ENCODE measurements at regions not wholly inside any gene's neighbourhood (a gene's known extent, or its start where the extent isn't known, plus 50 kb on each side); places are given as distances from the start of the nearest gene placed in this dataset.
"Not testable (repeated sequence)": the region's sequence is repeated elsewhere in the genome, so short reads cannot be mapped to it uniquely, and the experiment has no call there.

DNA sequence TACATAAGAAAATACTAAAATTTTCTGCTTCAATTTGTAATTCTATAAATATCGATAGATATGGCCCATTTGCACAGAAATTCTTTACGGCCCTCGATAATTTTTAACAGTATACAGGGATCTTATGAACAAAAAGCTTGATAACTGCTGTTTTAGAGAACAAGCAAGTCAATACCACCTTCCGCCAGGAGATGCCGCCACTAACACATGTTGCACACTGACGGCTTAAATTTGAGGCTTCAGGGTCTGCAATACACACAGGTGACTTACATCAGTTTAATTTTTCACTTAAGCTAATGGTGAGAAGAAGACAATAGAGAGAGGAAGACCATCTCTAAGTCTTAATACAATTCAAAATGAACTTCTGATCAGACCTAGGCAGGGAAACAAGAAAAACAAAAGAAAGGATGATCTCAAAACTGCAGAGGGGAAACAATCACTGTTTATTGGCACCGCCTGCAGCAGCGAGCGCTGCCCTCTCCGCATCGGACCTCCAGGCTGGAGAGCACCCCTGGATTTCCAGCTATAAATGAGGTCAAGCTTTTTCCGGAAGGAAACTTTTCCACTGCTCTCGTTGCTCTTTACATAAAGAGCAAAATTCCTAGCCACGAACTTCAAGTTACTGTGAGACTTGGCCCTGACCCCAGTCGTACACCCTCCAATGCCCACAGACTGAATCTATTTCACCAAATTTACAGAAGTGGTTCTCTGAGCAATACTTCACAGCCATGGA, 53.9 kb downstream of the OTOR start:
- peak; percentile 65 for DNase-seq (ENCODE audit: low spot score)

DNA sequence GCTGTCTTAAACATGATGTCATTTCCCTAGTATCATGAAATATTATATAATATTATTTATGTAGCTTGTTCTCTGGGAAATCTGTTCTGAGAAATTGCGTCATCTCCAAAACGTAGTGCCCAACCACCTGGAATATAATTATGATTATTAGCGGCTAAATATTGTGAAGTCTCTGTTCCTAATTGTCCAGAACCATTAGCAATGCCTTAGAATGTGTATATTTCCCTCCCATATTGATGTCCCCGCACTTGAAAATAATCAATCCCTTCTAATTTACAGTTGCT, 54.4 kb downstream of the OTOR start:
- DNase-seq (ENCODE audit: low spot score): no peak

DNA sequence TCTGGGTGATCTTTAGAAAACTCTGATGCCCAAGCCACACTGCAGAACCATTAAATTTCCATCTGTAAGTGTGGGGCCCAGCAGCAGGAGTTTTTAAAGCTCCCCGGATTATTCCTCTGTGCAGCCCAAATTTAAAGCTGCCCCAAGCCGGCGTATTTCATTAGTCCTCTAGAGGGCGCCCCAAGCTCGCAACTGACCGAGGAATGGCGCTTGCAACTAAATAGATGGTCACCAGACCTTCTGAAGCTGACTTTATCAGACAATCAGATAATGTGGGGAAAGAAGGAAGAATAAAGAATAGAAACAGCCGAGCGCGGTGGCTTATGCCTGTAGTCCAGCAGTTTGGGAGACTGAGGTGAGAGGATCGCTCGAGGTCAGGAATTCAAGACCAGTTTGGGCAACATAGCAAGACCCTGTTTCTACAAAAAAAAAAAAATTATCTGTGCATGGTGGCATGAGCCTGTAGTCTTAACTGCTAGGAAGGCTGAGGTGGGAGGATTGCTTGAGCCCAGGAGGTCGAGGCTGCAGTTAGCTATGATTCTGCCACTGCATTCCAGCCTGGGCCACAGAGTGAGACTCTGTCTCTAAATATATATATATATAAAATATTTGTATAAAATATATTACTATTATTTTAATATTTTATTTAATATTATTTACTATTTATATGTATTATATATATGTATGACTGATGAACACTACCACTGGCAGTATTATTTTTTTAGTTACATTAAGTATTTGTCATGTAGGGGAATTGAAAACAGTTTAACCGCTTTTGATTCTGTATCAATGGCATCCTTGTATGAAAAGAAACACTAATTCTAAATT, 56.0 kb downstream of the OTOR start:
- peak; percentile 68 for DNase-seq (ENCODE audit: low spot score)

DNA sequence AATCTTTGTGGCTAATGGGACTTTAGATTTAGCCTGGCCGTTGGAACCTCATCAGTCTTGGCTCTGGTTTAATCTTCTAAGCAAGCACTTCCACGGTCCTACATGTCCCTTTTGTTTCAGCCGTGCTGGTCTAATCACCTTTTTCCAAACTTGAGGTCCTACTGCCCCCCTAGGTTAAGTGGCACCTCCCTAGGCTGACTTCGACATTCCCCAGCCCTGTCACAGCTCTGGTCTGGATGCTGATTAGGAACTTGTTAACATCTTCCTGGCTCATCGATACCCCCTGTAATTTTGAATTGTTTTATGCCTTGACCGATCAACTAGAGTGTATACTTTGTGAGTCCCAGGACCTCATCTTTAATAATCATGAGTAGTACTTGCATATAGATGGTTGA, 56.6 kb downstream of the OTOR start:
- no peak for DNase-seq (ENCODE audit: low spot score)

DNA sequence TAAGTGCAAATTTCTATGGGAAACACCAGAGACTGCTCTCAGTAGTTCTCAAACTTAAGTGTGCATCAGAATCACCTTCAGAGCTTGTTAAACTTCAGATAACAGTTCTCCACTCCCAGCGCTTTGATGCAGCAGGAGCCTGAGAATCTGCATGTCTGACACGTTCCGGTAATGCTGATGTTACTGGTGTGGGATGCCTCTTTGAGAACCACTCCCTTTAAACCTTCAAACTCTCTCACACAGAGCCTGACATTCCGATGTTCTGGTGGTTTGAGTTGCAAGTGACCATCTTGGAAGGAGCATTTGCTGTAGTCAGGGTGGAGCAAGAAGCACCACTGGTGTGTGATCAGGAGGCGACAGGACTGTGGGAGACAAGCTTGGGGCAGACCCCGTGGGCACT, 57.9 kb downstream of the OTOR start:
- no peak for DNase-seq (ENCODE audit: low spot score)

DNA sequence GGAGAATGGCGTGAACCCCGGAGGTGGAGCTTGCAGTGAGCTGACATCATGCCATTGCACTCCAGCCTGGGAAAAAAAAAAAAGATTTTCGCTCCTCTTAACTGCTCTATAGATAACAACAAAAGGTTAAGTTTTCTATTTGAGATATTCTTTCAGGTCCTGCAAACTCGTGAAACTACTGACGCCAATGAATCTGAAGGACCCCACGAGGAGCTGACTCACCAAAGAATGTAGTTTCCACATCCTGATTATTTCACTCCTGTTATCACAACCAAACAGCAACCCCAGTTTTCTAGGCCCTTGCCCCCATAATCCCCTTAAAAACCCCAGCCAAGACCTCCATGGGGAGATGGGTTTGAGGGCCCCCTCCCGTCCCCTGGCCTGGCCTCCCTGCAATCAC, 58.7 kb downstream of the OTOR start:
- DNase-seq (ENCODE audit: low spot score): no peak

DNA sequence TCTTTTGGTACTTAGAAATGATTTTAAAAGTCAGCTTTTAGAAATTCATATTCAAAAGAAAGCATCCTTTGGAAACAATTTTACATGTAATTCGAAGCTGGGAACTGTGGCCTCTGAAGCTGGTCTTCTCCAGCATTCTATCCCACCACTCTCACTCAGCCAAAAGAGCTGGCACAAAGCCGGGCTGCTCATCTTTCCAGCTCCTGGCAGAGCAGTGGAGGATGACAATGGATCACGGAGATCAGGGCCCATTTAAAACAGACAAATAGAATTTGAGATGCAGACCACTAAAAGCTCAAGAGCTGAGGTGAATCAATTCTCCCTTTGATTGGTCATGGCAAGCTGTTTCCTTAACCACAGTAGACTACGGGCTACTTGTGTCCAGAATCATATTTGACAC, 60.6 kb downstream of the OTOR start:
- DNase-seq (ENCODE audit: low spot score): no peak

DNA sequence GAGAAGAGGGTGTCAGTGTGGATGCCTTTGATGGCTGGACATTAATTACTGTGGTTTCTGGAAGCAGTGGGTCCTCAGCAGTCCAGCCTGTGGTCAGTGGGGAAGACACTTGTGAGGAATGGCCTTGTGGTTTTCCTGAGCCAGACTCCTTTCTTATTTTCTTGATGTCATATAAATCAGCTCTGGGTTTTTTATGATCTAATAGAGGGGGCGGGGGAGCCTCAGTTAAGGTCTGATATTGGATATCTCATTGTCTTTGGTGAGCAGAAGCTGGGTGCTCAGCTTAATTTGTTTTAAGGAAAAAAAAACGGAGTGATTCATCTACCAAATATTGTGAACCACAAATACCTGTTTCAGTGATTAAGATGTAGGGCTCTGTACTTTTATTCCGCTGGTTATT, 62.1 kb downstream of the OTOR start:
- DNase-seq (ENCODE audit: low spot score): no peak

DNA sequence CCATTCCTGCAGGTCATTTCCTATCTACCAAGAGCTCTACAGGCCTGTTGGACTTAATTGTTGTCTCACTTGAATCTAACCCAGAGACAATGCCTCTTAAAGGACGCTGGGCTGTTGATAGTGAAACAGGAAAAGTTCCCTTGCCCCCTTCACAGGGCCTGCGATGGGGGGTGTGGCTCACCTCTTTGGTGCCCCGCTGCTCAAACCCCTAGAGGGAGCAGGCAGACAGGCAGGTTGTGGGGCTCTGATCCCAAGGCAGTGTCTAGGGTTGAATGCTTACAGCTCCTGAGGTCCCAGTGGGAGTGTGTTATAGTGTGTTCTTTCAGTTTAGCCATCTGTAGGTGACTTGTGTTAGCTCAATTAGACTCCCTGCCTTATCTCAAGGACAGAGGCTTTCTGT, 68.0 kb downstream of the OTOR start:
- no peak for DNase-seq (ENCODE audit: low spot score)

DNA sequence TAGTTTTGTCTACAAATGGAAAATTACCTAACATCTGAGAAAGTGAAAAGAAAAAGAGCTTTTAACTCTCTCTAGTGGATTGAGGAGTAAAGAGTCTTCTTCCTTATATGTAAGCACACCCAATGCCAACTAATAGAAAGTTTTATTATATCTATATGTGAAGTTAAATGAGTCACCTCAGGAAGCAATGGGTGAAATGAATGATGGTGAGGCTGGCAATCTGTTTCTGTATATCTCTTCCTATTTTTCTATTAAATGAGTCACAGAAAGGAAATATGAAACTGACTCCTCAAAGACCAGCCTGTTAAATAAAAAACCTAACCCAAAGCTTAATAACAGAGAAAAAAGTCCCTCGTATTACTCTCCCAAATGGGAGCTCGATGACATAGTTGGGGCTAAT, 71.3 kb downstream of the OTOR start:
- no peak for DNase-seq (ENCODE audit: low spot score)

DNA sequence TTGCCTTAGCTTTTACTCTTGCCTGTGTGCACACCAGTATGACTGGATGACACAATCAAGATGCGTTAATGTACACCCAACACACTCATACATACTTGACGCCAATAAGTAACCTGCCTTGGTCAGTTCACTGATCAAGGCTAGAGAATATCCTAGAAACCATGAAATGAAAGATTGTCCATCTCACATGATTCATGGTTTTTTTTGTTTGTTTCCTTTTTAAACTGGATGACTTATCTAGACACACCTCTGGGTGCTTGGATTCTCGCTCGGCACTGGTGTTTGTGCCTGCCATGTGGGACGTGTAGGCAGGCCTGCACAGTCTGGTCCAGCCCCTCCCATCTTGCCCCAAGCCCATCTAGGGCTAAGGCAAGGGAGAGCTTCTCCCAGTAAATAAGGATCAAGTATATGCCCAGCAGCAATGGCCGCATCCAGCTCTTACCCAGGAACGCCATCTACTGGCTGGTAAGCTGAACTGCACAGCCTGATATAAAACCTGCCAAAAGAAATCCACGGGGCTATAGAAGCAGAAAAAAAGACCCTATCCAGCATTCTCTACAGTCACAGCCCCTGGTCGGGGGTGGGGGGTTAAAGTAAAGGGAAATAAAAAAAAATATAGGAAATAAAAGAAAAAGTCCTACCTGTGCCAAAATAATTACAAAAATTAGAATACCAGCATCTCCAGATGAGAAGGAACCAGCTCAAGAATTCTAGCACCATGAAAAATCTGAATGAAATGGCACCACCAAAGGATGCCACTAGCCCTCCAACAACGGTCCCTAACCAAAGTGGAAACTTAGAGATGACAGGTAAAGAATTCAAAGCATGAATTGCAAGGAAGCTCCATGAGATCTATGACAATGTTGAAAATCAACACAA, 73.3 kb downstream of the OTOR start:
- peak; percentile 37 for DNase-seq (ENCODE audit: low spot score)

DNA sequence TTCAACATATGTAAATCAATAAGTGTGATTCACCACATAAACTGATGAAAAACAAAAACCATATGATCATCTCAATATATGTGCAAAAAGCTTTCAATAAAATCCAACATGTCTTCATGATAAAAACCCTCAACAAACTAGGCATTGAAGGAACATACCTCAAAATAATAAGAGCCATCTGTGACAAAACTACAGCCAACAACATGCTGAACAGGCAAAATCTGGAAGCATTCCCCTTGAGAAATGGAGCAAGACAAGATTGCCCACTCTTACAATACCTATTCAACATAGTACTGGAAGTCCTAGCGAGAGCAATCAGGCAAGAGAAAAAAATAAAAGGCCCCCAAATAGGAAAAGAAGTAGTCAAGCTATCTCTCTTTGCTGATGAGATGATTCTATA, 76.5 kb downstream of the OTOR start:
- DNase-seq (ENCODE audit: low spot score): no peak

DNA sequence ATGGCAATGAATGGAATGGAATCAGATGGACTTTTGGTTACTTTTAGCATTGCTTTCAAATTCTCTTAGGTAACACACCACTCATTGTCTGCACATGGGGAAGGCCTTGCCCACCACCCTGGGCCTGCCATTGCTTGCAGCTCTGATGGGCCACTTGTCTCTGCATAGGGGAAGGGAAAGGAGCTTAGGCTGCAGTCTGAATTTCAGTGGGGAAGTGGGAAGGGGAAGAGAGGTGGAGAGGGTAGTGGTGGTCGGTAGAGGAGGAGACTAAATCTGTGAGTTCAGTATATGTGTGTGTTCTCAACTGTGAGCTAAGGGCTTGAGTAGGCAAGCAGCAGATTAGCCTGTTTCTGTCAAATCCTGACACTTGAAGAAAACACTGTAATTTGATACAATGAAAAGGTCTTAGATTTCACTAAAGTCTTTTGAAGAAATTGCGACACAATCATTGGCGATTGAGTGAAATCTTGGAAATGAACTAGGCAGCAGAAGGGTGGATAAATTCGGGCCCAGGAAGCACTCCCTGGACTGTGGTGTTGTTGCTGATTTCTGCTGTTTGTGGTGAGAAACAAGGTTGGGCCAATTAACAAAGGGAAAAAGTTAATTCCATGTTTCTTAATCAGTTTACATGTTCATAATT, 80.6 kb downstream of the OTOR start:
- DNase-seq (ENCODE audit: low spot score): no peak

DNA sequence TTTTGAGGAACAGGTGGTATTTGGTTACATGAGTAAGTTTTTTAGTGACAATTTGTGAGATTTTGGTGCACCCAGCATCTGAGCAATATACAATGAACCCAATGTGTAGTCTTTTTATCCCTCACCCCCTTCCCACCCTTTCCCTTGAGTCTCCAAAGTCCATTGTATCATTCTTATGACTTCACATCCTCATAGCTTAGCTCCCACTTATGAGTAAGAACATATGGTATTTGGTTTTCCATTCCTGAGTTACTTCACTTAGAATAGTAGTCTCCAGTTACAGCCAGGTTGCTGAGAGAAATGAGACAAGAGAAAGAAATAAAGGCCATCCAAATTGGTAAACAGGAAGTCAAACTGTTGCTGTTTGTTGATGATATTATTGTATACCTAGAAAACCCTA, 87.5 kb downstream of the OTOR start:
- DNase-seq (ENCODE audit: low spot score): not testable (repeated sequence)

DNA sequence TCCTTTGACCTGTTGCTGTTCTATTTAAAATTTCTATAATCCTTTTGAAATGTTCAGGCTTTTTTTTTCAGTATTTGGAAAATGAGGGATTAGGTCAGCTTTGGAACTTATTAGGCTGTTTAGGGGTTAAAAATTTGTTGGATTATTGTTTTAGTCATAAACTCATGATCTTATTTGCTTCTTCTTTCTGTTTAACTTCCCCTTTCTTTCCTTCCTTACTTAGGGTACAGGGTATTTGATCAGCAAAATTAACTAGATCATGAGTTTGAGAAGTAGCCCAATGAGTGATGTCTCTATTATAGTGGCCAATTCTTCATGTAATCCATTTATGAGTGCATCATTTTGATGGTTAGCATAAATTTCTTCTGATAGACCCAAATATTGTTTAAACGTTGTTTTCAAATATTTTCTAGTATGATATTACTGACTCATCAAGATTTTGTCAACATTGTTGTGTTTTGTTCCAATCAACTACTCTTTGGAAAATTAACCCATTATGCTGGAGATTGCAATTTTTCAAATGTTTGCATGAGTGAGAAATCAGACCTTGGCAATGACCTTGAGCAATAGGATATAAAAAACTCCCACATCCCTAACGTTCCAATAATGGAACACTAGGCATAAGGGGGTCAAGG, 94.4 kb downstream of the OTOR start:
- DNase-seq (ENCODE audit: low spot score): no peak

DNA sequence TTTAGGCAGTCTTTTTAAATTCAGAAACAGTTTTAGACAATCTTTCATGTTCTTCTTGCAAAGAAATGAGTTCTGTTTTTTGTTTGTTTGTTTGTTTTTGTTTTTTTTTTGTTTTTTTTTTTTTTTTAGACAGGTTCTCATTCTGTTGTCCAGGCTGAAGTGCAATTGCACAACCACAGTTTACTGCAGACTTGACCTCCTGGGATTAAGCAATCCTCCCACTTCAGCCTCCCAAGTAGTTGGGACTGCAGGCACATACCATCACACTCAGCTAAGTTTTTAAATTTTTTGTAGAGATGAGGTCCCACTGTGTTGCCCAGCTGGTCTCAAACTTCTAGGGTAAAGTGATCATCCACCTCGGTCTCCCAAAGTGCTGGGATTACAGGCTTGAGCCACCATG, 96.2 kb downstream of the OTOR start:
- DNase-seq (ENCODE audit: low spot score): no peak

DNA sequence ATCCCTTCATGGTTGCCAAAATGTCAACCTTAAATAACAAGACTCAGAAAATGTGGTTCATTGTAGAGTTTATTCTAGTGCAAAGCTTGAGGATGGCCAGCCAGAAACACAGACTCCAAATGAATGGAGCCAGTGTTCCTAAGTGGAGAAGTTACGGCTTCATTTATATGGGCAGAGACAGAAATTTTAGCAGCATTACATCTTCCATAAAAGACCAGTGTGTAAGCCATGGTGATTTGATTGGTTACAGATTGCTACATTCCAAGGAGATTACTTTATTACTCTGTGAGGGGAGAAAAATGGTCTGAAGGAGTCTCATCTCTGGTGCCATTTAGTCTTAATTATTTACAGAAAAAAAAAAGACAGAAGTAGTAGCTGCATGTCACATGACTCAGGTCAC, 97.8 kb downstream of the OTOR start:
- no peak for DNase-seq (ENCODE audit: low spot score)

DNA sequence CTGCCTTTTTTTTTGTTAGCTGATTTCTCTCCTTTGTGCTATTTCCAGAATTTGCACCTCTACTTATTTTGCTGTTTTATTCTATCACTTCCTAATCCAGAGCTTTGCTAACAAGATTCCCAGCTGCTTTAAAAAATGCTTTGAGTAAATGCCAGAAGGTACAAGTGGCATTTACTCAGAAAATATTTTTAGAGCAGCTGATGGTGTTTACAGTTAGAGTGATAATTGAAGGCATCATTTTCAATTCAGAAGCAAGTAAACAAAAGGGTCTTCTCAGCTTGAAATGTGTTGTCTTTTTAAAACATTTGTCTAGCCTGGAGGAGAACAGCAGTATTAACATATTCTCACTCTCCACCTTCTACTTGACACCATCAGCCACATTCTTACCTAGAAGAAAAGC, 99.9 kb downstream of the OTOR start:
- no peak for DNase-seq (ENCODE audit: low spot score)

DNA sequence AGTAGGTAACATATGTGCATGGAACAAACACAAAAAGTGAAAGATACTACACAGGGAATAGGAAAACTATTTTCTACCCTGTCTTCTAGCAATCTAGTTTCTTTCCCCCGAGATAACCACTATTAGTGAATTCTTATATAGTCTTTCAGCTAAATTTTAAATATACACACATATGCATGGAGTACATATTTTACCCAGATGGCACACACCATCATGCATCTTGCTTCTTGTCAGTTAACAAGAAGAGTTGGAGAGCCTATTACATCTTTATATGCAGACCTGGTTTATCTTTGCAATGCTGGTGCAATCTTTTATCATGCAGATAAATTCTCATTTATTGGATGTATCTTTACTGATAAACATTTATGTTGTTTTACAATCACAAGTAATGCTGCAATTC, 100.4 kb downstream of the OTOR start:
- no peak for DNase-seq (ENCODE audit: low spot score)

DNA sequence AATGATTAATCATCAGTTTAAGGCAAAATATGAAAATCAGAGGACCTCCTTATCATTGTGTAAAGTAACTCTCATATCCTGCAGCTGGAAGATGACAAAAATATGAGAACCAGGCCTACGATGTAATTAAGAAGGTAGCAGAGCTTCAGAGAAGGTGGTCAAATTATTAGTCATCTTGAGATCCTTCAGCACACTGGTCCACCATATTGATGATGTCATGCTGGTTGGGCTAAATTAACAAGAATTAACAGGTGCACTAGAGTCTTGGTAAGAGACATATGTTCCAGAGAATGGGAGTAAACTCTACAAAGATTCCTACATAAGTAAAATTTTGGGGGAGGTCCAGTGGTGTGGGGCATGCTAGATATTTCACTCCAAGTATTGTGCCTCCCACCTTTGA, 112.8 kb downstream of the OTOR start:
- no peak for DNase-seq (ENCODE audit: low spot score)

DNA sequence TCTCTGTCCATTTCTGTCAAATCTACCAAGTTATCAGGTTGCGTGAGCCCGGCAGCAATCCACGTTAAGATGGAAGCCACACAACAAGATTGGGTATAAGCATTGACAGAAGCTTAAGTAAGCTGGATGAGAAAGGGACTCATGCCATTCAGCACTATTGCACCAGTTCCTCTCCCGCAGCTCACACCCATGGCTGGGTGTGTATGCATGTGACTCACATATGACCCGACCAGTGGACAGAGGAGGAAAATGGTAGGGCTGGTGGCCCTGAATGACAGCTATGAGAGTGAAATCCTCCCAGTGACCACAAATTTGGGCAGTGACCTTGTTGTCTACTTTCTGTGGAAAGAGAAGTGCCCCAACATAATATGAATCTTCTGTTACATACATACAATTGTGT, 113.5 kb downstream of the OTOR start:
- DNase-seq (ENCODE audit: low spot score): no peak

DNA sequence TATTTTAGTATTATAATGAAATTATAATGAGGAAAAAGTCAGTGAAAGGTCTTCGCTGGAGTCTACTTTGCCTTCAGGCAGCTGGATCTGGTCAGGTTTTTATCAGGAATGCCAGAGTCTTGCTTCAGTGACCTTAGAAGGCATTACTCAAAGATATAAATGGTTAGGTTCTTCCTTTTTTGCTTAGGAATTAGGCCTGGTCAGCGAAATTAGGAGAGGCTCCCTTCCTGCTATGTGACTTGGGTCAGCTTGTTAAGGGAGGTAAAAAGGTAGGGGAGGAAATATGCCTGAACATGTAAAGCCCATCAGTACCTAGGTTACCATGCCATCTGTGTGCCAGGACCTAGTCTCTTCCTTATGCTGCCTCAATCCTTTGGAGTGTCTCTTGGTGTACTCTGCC, 115.1 kb downstream of the OTOR start:
- DNase-seq (ENCODE audit: low spot score): no peak

All from HT-29 (cell line).